ENCODE measurements at regions not wholly inside any gene's neighbourhood (a gene's known extent, or its start where the extent isn't known, plus 50 kb on each side); places are given as distances from the start of the nearest gene placed in this dataset.

DNA sequence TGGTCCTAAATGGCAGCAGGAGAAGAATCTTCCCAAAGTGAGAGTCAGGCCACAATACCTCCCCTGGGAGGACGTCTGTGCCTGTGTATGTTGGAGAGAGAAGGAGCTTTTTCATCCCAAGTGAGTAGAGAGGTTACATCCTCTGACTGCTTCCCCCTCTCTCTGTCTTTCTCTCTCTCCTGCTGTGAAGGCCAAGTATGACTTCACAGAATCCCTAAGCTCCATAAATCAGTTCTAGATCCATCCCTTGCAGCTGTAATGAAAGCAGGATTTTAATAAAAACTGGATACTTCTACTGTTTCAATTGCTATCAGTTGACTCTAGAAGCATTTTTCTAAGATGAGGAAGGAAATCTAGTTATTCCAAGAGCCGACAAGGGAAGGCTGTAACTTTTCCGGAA is 389.1 kb upstream of the PROK2 start:
- no peak overlapping the region for H3K4me2 ChIP-seq (ENCODE audit: low read depth, low read length)
- no peak overlapping the region for H3K4me3 ChIP-seq (ENCODE audit: insufficient read depth, low read depth, low read length)
- H3K9ac ChIP-seq (ENCODE audit: low read depth, low read length): no peak overlapping the region
- no peak overlapping the region for H3K23ac ChIP-seq (ENCODE audit: low read depth, low read length)
- intact Hi-C loops (cut with micrococcal nuclease): no loop called here
- H4K5ac ChIP-seq (ENCODE audit: low read depth, low read length): no peak overlapping the region
- H3K56ac ChIP-seq (ENCODE audit: extremely low read depth, insufficient read depth, low read length): no peak overlapping the region
- peaks cover 29% of the 10 kb centered on the region for H3K27me3 ChIP-seq (ENCODE audit: control insufficient read depth, insufficient read depth, low read length)
- POLR2A ChIA-PET (ENCODE audit: unreplicated experiment): no interaction called here
- no CpG with 5 or more reads among the region's 3 CpGs for WGBS, 2 experiments (ENCODE audit: extremely low coverage in 2 of 2, insufficient read length in 1 of 2)
- H2BK5ac ChIP-seq (ENCODE audit: low read depth, low read length, poor library complexity, severe bottlenecking): no peak overlapping the region
- no peak overlapping the region for H3K27ac ChIP-seq (ENCODE audit: insufficient read depth, low read length)
- H3K9me1 ChIP-seq (ENCODE audit: insufficient read depth, low read length): no peaks in the 10 kb centered on the region
- no peaks in the 10 kb centered on the region for H4K20me1 ChIP-seq (ENCODE audit: insufficient read depth, low read length)
- no peak for DNase-seq
- H4K8ac ChIP-seq (ENCODE audit: low read depth in 2 of 2, low read length in 2 of 2): no peak overlapping the region
- no peaks in the 10 kb centered on the region; the same call in 1 of the 2 replicates for H3K9me3 ChIP-seq (ENCODE audit: control insufficient read depth, insufficient read depth, low read length)
- H3K4ac ChIP-seq (ENCODE audit: low read depth, low read length): no peak overlapping the region
- dilution Hi-C loops (cut with HindIII; ENCODE audit: low sequenced_read_pairs, unreplicated experiment): no loop called here
- no peaks in the 10 kb centered on the region for H3K4me1 ChIP-seq (ENCODE audit: control insufficient read depth, insufficient read depth, low read length)
- no peak overlapping the region for H4K91ac ChIP-seq (ENCODE audit: insufficient read depth, low read depth, low read length)
- no peak overlapping the region for H2BK20ac ChIP-seq (ENCODE audit: low read depth, low read length)
- H3K36me3 ChIP-seq (ENCODE audit: control insufficient read depth, insufficient read depth, low read length): no peaks in the 10 kb centered on the region
- CTCF ChIA-PET: no interaction called here
- no peak overlapping the region for H3K14ac ChIP-seq (replicated peaks; ENCODE audit: low read depth, low read length)
- TF ChIP-seq CEBPB (IDR thresholded peaks at IDR 0.05; ENCODE audit: low read depth, low read length) (no peak), RAD21 (IDR thresholded peaks at IDR 0.05; ENCODE audit: low read length) (no peak), MAFK (IDR thresholded peaks at IDR 0.05; ENCODE audit: low read depth, low read length) (no peak), SMC3 (IDR thresholded peaks at IDR 0.05; ENCODE audit: low read depth, low read length) (no peak), BHLHE40 (IDR thresholded peaks at IDR 0.05; ENCODE audit: low read depth, low read length) (no peak), RCOR1 (IDR thresholded peaks at IDR 0.05; ENCODE audit: insufficient replicate concordance, low read length) (no peak), NFE2L2 (IDR thresholded peaks at IDR 0.05; ENCODE audit: low read depth, low read length) (no peak), MAZ (IDR thresholded peaks at IDR 0.05; ENCODE audit: borderline replicate concordance, low read depth, low read length) (no peak), CHD1 (IDR thresholded peaks at IDR 0.05; ENCODE audit: low read depth, low read length) (no peak)
- TF ChIP-seq, protein P1, sequence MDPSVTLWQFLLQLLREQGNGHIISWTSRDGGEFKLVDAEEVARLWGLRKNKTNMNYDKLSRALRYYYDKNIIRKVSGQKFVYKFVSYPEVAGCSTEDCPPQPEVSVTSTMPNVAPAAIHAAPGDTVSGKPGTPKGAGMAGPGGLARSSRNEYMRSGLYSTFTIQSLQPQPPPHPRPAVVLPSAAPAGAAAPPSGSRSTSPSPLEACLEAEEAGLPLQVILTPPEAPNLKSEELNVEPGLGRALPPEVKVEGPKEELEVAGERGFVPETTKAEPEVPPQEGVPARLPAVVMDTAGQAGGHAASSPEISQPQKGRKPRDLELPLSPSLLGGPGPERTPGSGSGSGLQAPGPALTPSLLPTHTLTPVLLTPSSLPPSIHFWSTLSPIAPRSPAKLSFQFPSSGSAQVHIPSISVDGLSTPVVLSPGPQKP (IDR thresholded peaks at IDR 0.05; ENCODE audit: borderline replicate concordance, low read depth, low read length): no peak
- no peak overlapping the region for H3K18ac ChIP-seq (ENCODE audit: low read depth, low read length)
- BruUV-seq (replicated peaks): no TSS peak
- H2AK5ac ChIP-seq (ENCODE audit: low read depth, low read length): no peak overlapping the region
- no peak for ATAC-seq (ENCODE audit: low read depth)
- H2BK15ac ChIP-seq (ENCODE audit: low read depth, low read length): no peak overlapping the region
- H3K79me1 ChIP-seq (ENCODE audit: low read depth in 1 of 2, low read length in 2 of 2): no peaks in the 10 kb centered on the region
- H2AFZ ChIP-seq (replicated peaks; ENCODE audit: low read length, poor library complexity): no peak overlapping the region
- H2AK9ac ChIP-seq (replicated peaks; ENCODE audit: low read depth, low read length, poor library complexity): no peak overlapping the region
- in situ Hi-C loops (cut with MboI; ENCODE audit: low sequenced_read_pairs): no loop called here
- no peak overlapping the region for H2BK120ac ChIP-seq (ENCODE audit: low read depth, low read length)

Measured in IMR-90 (cell line).